GM21360 (cell line): ENCODE measurements at regions not wholly inside any gene's neighbourhood (a gene's known extent, or its start where the extent isn't known, plus 50 kb on each side); places are given as distances from the start of the nearest gene placed in this dataset.
A peak's percentile ranks its signal among the peaks of the same experiment; 100 is the strongest.

Source experiments
- ATAC-seq: cut with Tn5 transposase; IDR thresholded peaks from one replicate; pipeline ENCODE4 v1.9.1; 2021; ENCODE audit warnings: mild to moderate bottlenecking, moderate library complexity; ENCODE audit not compliant: unreplicated experiment

GRCh38 chr7:36029853-36030515 lies 123.1 kb upstream of the EEPD1 start:
- no peak for ATAC-seq

GRCh38 chr7:36032361-36032818 lies 120.7 kb upstream of the EEPD1 start:
- no peak for ATAC-seq

- no peak for ATAC-seq
Measured at GRCh38 chr7:36034020-36034419, 119.0 kb upstream of the EEPD1 start.

GRCh38 chr7:36035186-36035585 lies 117.9 kb upstream of the EEPD1 start:
- ATAC-seq, result no peak

- ATAC-seq, result no peak
Measured at GRCh38 chr7:36036590-36036989, 116.5 kb upstream of the EEPD1 start.

- no peak for ATAC-seq
Measured at GRCh38 chr7:36037121-36037662, 115.9 kb upstream of the EEPD1 start.

- ATAC-seq, result no peak
Measured at GRCh38 chr7:36038063-36038721, 114.9 kb upstream of the EEPD1 start.

- no peak for ATAC-seq
Measured at GRCh38 chr7:36039243-36039642, 113.8 kb upstream of the EEPD1 start.

- no peak for ATAC-seq
Measured at GRCh38 chr7:36039671-36040070, 113.4 kb upstream of the EEPD1 start.

GRCh38 chr7:36040679-36041078 lies 112.4 kb upstream of the EEPD1 start:
- no peak for ATAC-seq

- ATAC-seq, result no peak
Measured at GRCh38 chr7:36044101-36044892, 108.8 kb upstream of the EEPD1 start.

GRCh38 chr7:36045326-36045725 lies 107.7 kb upstream of the EEPD1 start:
- ATAC-seq, result no peak

- ATAC-seq, result peak; percentile 55
Measured at GRCh38 chr7:36045830-36046341, 107.2 kb upstream of the EEPD1 start.

GRCh38 chr7:36047091-36047658 lies 105.9 kb upstream of the EEPD1 start:
- ATAC-seq, result no peak

GRCh38 chr7:36048141-36048901 lies 104.7 kb upstream of the EEPD1 start:
- ATAC-seq, result no peak

GRCh38 chr7:36048902-36049240 lies 104.2 kb upstream of the EEPD1 start:
- ATAC-seq, result no peak

GRCh38 chr7:36051501-36051900 lies 101.6 kb upstream of the EEPD1 start:
- no peak for ATAC-seq

- ATAC-seq, result no peak
Measured at GRCh38 chr7:36053589-36053988, 99.5 kb upstream of the EEPD1 start.

- no peak for ATAC-seq
Measured at GRCh38 chr7:36054637-36055036, 98.4 kb upstream of the EEPD1 start.

GRCh38 chr7:36055207-36055606 lies 97.8 kb upstream of the EEPD1 start:
- ATAC-seq, result no peak
